ENCODE measurements at regions not wholly inside any gene's neighbourhood (a gene's known extent, or its start where the extent isn't known, plus 50 kb on each side); places are given as distances from the start of the nearest gene placed in this dataset.

DNA sequence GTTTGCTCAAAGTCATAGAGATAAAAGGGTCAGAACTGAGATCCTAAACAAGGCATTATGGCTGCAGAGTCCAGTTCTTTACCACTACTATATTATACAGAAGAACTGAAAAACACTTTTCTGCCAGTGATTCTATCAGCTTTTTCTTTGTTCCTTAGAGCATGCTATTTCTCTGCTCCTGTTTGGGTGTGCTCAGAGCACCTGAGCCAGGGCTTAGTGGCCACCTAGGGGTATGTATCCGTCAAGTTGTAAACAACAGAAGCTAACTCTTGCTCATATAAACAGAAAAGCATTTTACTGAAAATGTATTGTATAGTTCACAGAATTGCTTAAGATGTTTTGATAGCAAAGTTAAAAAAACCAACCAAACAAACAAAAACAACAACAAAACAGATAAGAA, 470.8 kb downstream of the SLC16A7 start:
- no peak for TF ChIP-seq CTCF (IDR thresholded peaks at IDR 0.05)
- no peak for TF ChIP-seq POLR2A (IDR thresholded peaks at IDR 0.05)

Measured in right lobe of liver (tissue), 4 donors.